CD4-positive, alpha-beta T cell (primary cell): ENCODE measurements at regions not wholly inside any gene's neighbourhood (a gene's known extent, or its start where the extent isn't known, plus 50 kb on each side); places are given as distances from the start of the nearest gene placed in this dataset.

Experiments used
- ATAC-seq: fragments of 200-7000 bp; cut with Tn5 transposase; one replicate; pipeline ENCODE4 v1.10.0; 2022; ENCODE audit warnings: mild to moderate bottlenecking; ENCODE audit not compliant: poor library complexity
- CTCF ChIA-PET: fragments of 350-600 bp; sonication (Branson Sonifier 250); formaldehyde crosslinking; loops from one replicate; lab custom pipeline; 2021; ENCODE audit warnings: antibody characterized with exemption, inconsistent platforms; lab: Charles Lee
- POLR2A ChIA-PET: fragments of 350-600 bp; sonication (Branson Sonifier 250); formaldehyde crosslinking; loops from one replicate; lab custom pipeline; 2021; ENCODE audit warnings: antibody characterized with exemption, inconsistent platforms; lab: Charles Lee
- DNase-seq, 14 experiments: peaks; one replicate each; pipeline ENCODE4 v3.0.0-alpha.2; 2013 to 2020; ENCODE audit warnings: mixed read lengths in 2 of 14
- H3K27ac ChIP-seq, 2 donors: one replicate each; pipeline versions ENCODE4 v1.5.1 to v1.7.0; 2013; ENCODE audit warnings: low read length in 2 of 2, low read depth in 1 of 2, mild to moderate bottlenecking in 1 of 2
- H3K27me3 ChIP-seq, 2 experiments: 1 replicate in 1 of 2; 2 replicates in 1 of 2; pipeline versions ENCODE4 v1.6.1 to v1.7.0; 2013; ENCODE audit warnings: low read length in 2 of 2, control low read depth in 1 of 2, mild to moderate bottlenecking in 1 of 2, moderate library complexity in 1 of 2; ENCODE audit not compliant: insufficient read depth in 2 of 2, control insufficient read depth in 1 of 2
- H3K36me3 ChIP-seq: one replicate; pipeline ENCODE4 v1.6.1; 2013; ENCODE audit warnings: low read length, control low read depth; ENCODE audit not compliant: insufficient read depth
- H3K4me1 ChIP-seq: one replicate; pipeline ENCODE4 v1.6.1; 2013; ENCODE audit warnings: low read length, control low read depth; ENCODE audit not compliant: insufficient read depth
- H3K4me3 ChIP-seq: one replicate; pipeline ENCODE4 v1.5.1; 2013; ENCODE audit warnings: mild to moderate bottlenecking, low read length, moderate library complexity
- H3K9me3 ChIP-seq, 2 experiments: 1 replicate in 1 of 2; 2 replicates in 1 of 2; pipeline versions ENCODE4 v1.6.1 to v1.7.0; 2013; ENCODE audit warnings: low read length in 2 of 2, mild to moderate bottlenecking in 2 of 2, control low read depth in 1 of 2, moderate library complexity in 1 of 2; ENCODE audit not compliant: control insufficient read depth in 1 of 2, insufficient read depth in 1 of 2
- H3K27ac Mint-ChIP-seq: one replicate; pipeline ENCODE4 v1.8.0; 2020; ENCODE audit warnings: mixed read lengths
- H3K27me3 Mint-ChIP-seq: one replicate; pipeline ENCODE4 v1.8.0; 2021; ENCODE audit warnings: mixed read lengths
- H3K36me3 Mint-ChIP-seq: one replicate; pipeline ENCODE4 v1.8.0; 2021; ENCODE audit warnings: low read depth, mixed read lengths
- H3K4me1 Mint-ChIP-seq: one replicate; pipeline ENCODE4 v1.8.0; 2021; ENCODE audit warnings: low read depth, mixed read lengths
- H3K4me3 Mint-ChIP-seq: one replicate; pipeline ENCODE4 v1.8.0; 2020; ENCODE audit warnings: mild to moderate bottlenecking, mixed read lengths
- H3K9me3 Mint-ChIP-seq: one replicate; pipeline ENCODE4 v1.8.0; 2020; ENCODE audit warnings: mixed read lengths
- intact Hi-C, 2 experiments: fragments of 100-400 bp; cut with DNase I in 1 of 2; cut with micrococcal nuclease in 1 of 2; formaldehyde crosslinking; loops; one replicate each; pipeline versions ENCODE4 v1.15.1 to v1.9.0; 2023 to 2025; cut with DNase I, micrococcal nuclease
- TF ChIP-seq, protein P1 (sequence below): fragments of 200-600 bp; IDR thresholded peaks from one replicate; pipeline ENCODE4 v1.8.0; 2022; ENCODE audit warnings: antibody characterized with exemption, mild to moderate bottlenecking

GRCh38 chr3:24963762-24964625 lies 464.1 kb upstream of the RARB start:
- Mint-ChIP-seq H3K9me3 (peaks cover 2% of the 10 kb centered on the region), H3K4me1 (no peaks in the 10 kb centered on the region), H3K4me3 (no peak overlapping the region), H3K27me3 (no peaks in the 10 kb centered on the region), H3K27ac (no peak overlapping the region), H3K36me3 (no peaks in the 10 kb centered on the region)
- no peaks in the 10 kb centered on the region for H3K9me3 ChIP-seq
- H3K27ac ChIP-seq, result no peak overlapping the region
- POLR2A ChIA-PET, result no interaction called here
- ATAC-seq, result no peak
- intact Hi-C loops, result no loop called here
- no peaks in the 10 kb centered on the region for H3K27me3 ChIP-seq
- no peak overlapping the region for H3K4me3 ChIP-seq
- CTCF ChIA-PET, result no interaction called here
- DNase-seq, result no peak
- no peaks in the 10 kb centered on the region for H3K36me3 ChIP-seq
- TF ChIP-seq, protein P1, sequence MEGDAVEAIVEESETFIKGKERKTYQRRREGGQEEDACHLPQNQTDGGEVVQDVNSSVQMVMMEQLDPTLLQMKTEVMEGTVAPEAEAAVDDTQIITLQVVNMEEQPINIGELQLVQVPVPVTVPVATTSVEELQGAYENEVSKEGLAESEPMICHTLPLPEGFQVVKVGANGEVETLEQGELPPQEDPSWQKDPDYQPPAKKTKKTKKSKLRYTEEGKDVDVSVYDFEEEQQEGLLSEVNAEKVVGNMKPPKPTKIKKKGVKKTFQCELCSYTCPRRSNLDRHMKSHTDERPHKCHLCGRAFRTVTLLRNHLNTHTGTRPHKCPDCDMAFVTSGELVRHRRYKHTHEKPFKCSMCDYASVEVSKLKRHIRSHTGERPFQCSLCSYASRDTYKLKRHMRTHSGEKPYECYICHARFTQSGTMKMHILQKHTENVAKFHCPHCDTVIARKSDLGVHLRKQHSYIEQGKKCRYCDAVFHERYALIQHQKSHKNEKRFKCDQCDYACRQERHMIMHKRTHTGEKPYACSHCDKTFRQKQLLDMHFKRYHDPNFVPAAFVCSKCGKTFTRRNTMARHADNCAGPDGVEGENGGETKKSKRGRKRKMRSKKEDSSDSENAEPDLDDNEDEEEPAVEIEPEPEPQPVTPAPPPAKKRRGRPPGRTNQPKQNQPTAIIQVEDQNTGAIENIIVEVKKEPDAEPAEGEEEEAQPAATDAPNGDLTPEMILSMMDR, result no peak
- H3K4me1 ChIP-seq, result no peaks in the 10 kb centered on the region

DNA sequence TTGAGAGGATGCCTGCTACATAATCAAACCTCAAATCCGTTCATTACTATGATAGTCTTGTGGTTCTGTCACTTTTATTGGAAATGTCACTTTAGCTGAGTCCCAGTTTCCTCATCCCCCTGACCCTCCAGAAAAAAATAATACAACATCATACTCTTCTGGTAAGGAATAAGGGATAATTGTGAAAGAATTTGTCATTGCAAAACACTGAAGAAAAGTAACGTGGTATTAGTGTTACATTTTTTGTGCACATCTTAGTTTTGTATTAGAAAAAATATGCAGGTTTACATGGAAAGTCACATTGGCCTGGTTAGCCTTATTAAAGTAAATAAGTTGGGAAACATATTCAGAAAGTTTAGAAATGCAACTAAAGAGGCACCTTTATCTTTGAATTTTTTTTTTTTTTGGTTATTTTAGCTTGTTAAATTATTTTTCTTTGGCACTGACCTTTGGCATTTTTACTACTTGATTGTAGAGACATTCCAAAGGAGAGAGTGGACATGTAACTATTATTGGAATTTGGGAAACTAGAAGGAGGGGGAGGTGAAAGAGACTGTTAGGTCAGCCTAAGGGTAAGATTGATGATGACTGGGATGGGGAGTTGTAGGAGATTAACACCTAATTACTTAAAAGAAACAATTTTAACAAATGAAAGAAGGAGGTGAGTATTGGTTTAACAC lies 462.2 kb upstream of the RARB start:
- Mint-ChIP-seq H3K27ac (no peak overlapping the region), H3K4me3 (no peak overlapping the region), H3K36me3 (no peaks in the 10 kb centered on the region), H3K4me1 (no peaks in the 10 kb centered on the region), H3K27me3 (no peaks in the 10 kb centered on the region), H3K9me3 (peaks cover 2% of the 10 kb centered on the region)
- Histone ChIP-seq H3K27me3 (no peaks in the 10 kb centered on the region), H3K27ac (no peak overlapping the region), H3K4me1 (no peaks in the 10 kb centered on the region), H3K36me3 (no peaks in the 10 kb centered on the region), H3K9me3 (no peaks in the 10 kb centered on the region), H3K4me3 (no peak overlapping the region)
- TF ChIP-seq, protein P1, result no peak
- ChIA-PET POLR2A (no interaction called here), CTCF (no interaction called here)
- intact Hi-C loops, result no loop called here
- DNase-seq (no peak), ATAC-seq (no peak)

- DNase-seq, result no peak
- Mint-ChIP-seq H3K9me3 (peaks cover 3% of the 10 kb centered on the region), H3K27ac (no peak overlapping the region), H3K4me3 (no peak overlapping the region), H3K27me3 (no peaks in the 10 kb centered on the region), H3K36me3 (no peaks in the 10 kb centered on the region), H3K4me1 (no peaks in the 10 kb centered on the region)
- POLR2A ChIA-PET, result no interaction called here
- ATAC-seq, result no peak
- TF ChIP-seq, protein P1, result no peak
- intact Hi-C loops, result no loop called here
- Histone ChIP-seq H3K4me3 (no peak overlapping the region), H3K27me3 (no peaks in the 10 kb centered on the region), H3K9me3 (no peaks in the 10 kb centered on the region), H3K4me1 (no peaks in the 10 kb centered on the region), H3K36me3 (no peaks in the 10 kb centered on the region), H3K27ac (no peak overlapping the region)
- CTCF ChIA-PET, result no interaction called here
These were observed 460.0 kb upstream of the RARB start for GRCh38 chr3:24968036-24968435.
